GM12892 (cell line): ENCODE measurements at regions not wholly inside any gene's neighbourhood (a gene's known extent, or its start where the extent isn't known, plus 50 kb on each side); places are given as distances from the start of the nearest gene placed in this dataset.

ENCODE experiments used
- POLR2A ChIP-seq: IDR thresholded peaks from 2 replicates; pipeline ENCODE4 v1.6.1; 2011; ENCODE audit warnings: low read depth, low read length, control low read depth
- POLR2AphosphoS5 ChIP-seq: IDR thresholded peaks from 2 replicates; pipeline ENCODE4 v1.6.1; 2011; ENCODE audit warnings: low read depth, low read length, control low read depth
- TAF1 ChIP-seq: IDR thresholded peaks from 2 replicates; pipeline ENCODE4 v1.6.1; 2011; ENCODE audit warnings: low read depth, mild to moderate bottlenecking, control low read depth, low read length, borderline replicate concordance

- no peak for TF ChIP-seq POLR2A
- no peak for TF ChIP-seq POLR2AphosphoS5
- TF ChIP-seq TAF1, result no peak
These were observed 80.3 kb upstream of the TET2 start for GRCh38 chr4:105066401-105066800.
